Caco-2 (cell line): ENCODE measurements at regions not wholly inside any gene's neighbourhood (a gene's known extent, or its start where the extent isn't known, plus 50 kb on each side); places are given as distances from the start of the nearest gene placed in this dataset.

Experiments used
- BruUV-seq: library from RNA; stranded (reverse); fragments of 400-500 nt; replicated peaks from 2 replicates; lab custom pipeline; 2021; lab: Mats Ljungman, UMichigan
- CTCF ChIA-PET: fragments of 300-600 bp; sonication (Branson Sonifier 250); formaldehyde crosslinking; loops from one replicate; lab custom pipeline; 2022; ENCODE audit warnings: antibody characterized with exemption; lab: Charles Lee
- POLR2A ChIA-PET: fragments of 300-600 bp; sonication (Branson Sonifier 250); formaldehyde crosslinking; loops from one replicate; lab custom pipeline; 2022; ENCODE audit warnings: antibody characterized with exemption; lab: Charles Lee
- DNase-seq, 2 experiments: peaks; one replicate each; pipeline versions ENCODE4 v3.0.0 to v3.0.0-alpha.2; 2020 to 2022
- H3K27me3 ChIP-seq: replicated peaks from 2 replicates; pipeline ENCODE4 v1.6.0; 2011; ENCODE audit warnings: low read length; ENCODE audit not compliant: control insufficient read depth, insufficient read depth
- H3K36me3 ChIP-seq: 2 replicates; pipeline ENCODE4 v1.5.1; 2011; ENCODE audit warnings: low read length; ENCODE audit not compliant: control insufficient read depth, insufficient read depth
- H3K4me1 ChIP-seq: fragments of 250-450 bp; sonication (Bioruptor Pico); 2 replicates; pipeline ENCODE4 v1.5.1; 2020; ENCODE audit warnings: mild to moderate bottlenecking
- H3K4me3 ChIP-seq: 2 replicates; pipeline ENCODE4 v1.5.1; 2011; ENCODE audit warnings: low read depth, mild to moderate bottlenecking, control low read depth, low read length
- H3K9me3 ChIP-seq: fragments of 250-450 bp; sonication (Bioruptor Pico); 2 replicates; pipeline ENCODE4 v1.5.1; 2020; ENCODE audit warnings: mild to moderate bottlenecking, moderate library complexity
- H3K27ac Mint-ChIP-seq: one replicate; pipeline ENCODE4 v1.8.0; 2022; ENCODE audit warnings: mixed read lengths; ENCODE audit not compliant: unreplicated experiment
- H3K27me3 Mint-ChIP-seq: one replicate; pipeline ENCODE4 v1.8.0; 2022; ENCODE audit warnings: mixed read lengths; ENCODE audit not compliant: insufficient read depth, unreplicated experiment
- H3K36me3 Mint-ChIP-seq: one replicate; pipeline ENCODE4 v1.8.0; 2022; ENCODE audit warnings: mild to moderate bottlenecking, mixed read lengths; ENCODE audit not compliant: insufficient read depth, unreplicated experiment
- H3K4me1 Mint-ChIP-seq: one replicate; pipeline ENCODE4 v1.8.0; 2022; ENCODE audit warnings: low read depth, mixed read lengths; ENCODE audit not compliant: unreplicated experiment
- H3K4me3 Mint-ChIP-seq: one replicate; pipeline ENCODE4 v1.8.0; 2022; ENCODE audit warnings: mild to moderate bottlenecking, moderate library complexity, mixed read lengths; ENCODE audit not compliant: unreplicated experiment
- H3K9me3 Mint-ChIP-seq: one replicate; pipeline ENCODE4 v1.8.0; 2022; ENCODE audit warnings: mixed read lengths; ENCODE audit not compliant: unreplicated experiment
- CTCF ChIP-seq, 2 experiments: fragments of 200-600 bp in 1 of 2; IDR thresholded peaks; 1 replicate in 1 of 2; 2 replicates in 1 of 2; pipeline versions ENCODE4 v1.5.1 to v1.8.0; 2011 to 2022; ENCODE audit warnings: antibody characterized with exemption in 1 of 2, control low read depth in 1 of 2, inconsistent platforms in 1 of 2, low read depth in 1 of 2, low read length in 1 of 2, mild to moderate bottlenecking in 1 of 2, moderate library complexity in 1 of 2; ENCODE audit not compliant: insufficient read depth in 1 of 2, severe bottlenecking in 1 of 2, unreplicated experiment in 1 of 2
- intact Hi-C: fragments of 100-400 bp; cut with micrococcal nuclease; formaldehyde crosslinking; loops from one replicate; pipeline ENCODE4 v1.10.0; 2022; ENCODE audit not compliant: unreplicated experiment

- no peaks in the 10 kb centered on the region for H3K4me1 Mint-ChIP-seq
- H3K9me3 Mint-ChIP-seq = no peaks in the 10 kb centered on the region
- CTCF ChIA-PET = no interaction called here
- no peaks in the 10 kb centered on the region for H3K9me3 ChIP-seq
- H3K4me3 ChIP-seq = no peak overlapping the region
- no peak for DNase-seq
- intact Hi-C loops = no loop called here
- no TSS peak for BruUV-seq
- no peaks in the 10 kb centered on the region for H3K36me3 Mint-ChIP-seq
- H3K27ac Mint-ChIP-seq = no peak overlapping the region
- no peaks in the 10 kb centered on the region for H3K4me1 ChIP-seq
- no peak overlapping the region for H3K4me3 Mint-ChIP-seq
- H3K27me3 ChIP-seq = no peaks in the 10 kb centered on the region
- no peak for TF ChIP-seq CTCF (IDR thresholded peaks at IDR 0.05; ENCODE audit: insufficient read depth in 1 of 2, low read depth in 1 of 2, low read length in 1 of 2, severe bottlenecking in 1 of 2, unreplicated experiment in 1 of 2)
- peaks cover 3% of the 10 kb centered on the region for H3K27me3 Mint-ChIP-seq
- no peaks in the 10 kb centered on the region for H3K36me3 ChIP-seq
- POLR2A ChIA-PET = no interaction called here
Observed at GRCh38 chr6:40805336-40805735, 218.2 kb upstream of the LRFN2 start.

- DNase-seq = no peak
- H3K4me3 Mint-ChIP-seq = no peak overlapping the region
- ChIA-PET POLR2A (no interaction called here), CTCF (interaction anchor here (1.0 kb wide), 1 partner anchor 92 kb away, joined by 4 read pairs; no protein-coding TSS in a partner anchor)
- Histone ChIP-seq H3K4me3 (no peak overlapping the region), H3K4me1 (no peaks in the 10 kb centered on the region), H3K9me3 (no peaks in the 10 kb centered on the region), H3K27me3 (no peaks in the 10 kb centered on the region), H3K36me3 (no peaks in the 10 kb centered on the region)
- no TSS peak for BruUV-seq
- H3K4me1 Mint-ChIP-seq = no peaks in the 10 kb centered on the region
- no peaks in the 10 kb centered on the region for H3K36me3 Mint-ChIP-seq
- H3K9me3 Mint-ChIP-seq = no peaks in the 10 kb centered on the region
- no peak overlapping the region for H3K27ac Mint-ChIP-seq
- peaks cover 3% of the 10 kb centered on the region for H3K27me3 Mint-ChIP-seq
- intact Hi-C loops = no loop called here
- TF ChIP-seq CTCF (IDR thresholded peaks at IDR 0.05; ENCODE audit: insufficient read depth in 1 of 2, low read depth in 1 of 2, low read length in 1 of 2, severe bottlenecking in 1 of 2, unreplicated experiment in 1 of 2) = peak in 1 of 2 experiments; percentile 18
Observed at GRCh38 chr6:40804905-40805304, 217.7 kb upstream of the LRFN2 start.

- Histone ChIP-seq H3K36me3 (no peaks in the 10 kb centered on the region), H3K27me3 (no peaks in the 10 kb centered on the region), H3K4me1 (no peaks in the 10 kb centered on the region), H3K9me3 (no peaks in the 10 kb centered on the region), H3K4me3 (no peak overlapping the region)
- POLR2A ChIA-PET = no interaction called here
- Mint-ChIP-seq H3K27ac (no peak overlapping the region), H3K4me3 (no peak overlapping the region), H3K27me3 (peaks cover 3% of the 10 kb centered on the region), H3K36me3 (no peaks in the 10 kb centered on the region), H3K4me1 (no peaks in the 10 kb centered on the region), H3K9me3 (no peaks in the 10 kb centered on the region)
- BruUV-seq = no TSS peak
- CTCF ChIA-PET = interaction anchor here (1.0 kb wide), 1 partner anchor 91 kb away, joined by 4 read pairs; no protein-coding TSS in a partner anchor
- TF ChIP-seq CTCF (IDR thresholded peaks at IDR 0.05; ENCODE audit: insufficient read depth in 1 of 2, low read depth in 1 of 2, low read length in 1 of 2, severe bottlenecking in 1 of 2, unreplicated experiment in 1 of 2) = no peak
- intact Hi-C loops = no loop called here
- no peak for DNase-seq
Observed at GRCh38 chr6:40803897-40804702, 216.9 kb upstream of the LRFN2 start.
